ENCODE measurements at regions not wholly inside any gene's neighbourhood (a gene's known extent, or its start where the extent isn't known, plus 50 kb on each side); places are given as distances from the start of the nearest gene placed in this dataset.

DNA sequence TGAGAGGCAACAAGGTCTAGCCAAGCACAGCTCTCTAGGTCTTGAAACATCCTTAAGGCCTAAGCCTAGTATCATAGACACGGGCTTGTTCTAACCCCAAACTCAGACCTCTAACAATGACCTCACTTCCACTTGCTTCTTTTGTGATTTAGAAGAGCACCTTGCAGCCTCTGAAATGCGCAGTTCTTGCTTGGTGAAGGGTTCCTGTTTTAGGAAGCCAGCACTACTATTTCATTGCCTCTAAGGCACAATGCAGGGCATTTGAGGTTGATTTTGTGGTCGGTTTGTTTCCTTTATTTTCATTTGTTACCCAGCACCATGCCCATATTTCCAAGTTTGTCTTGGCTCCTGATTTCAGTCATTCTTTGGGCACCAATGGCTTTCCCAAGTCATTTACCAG is 117.0 kb upstream of the CYP1B1 start:
- H3K79me2 ChIP-seq (replicated peaks; ENCODE audit: insufficient read depth, low read length): no peaks in the 10 kb centered on the region
- TF ChIP-seq RAD21 (conservative IDR thresholded peaks at IDR 0.05): no peak
- TF ChIP-seq SMC3 (conservative IDR thresholded peaks at IDR 0.05; ENCODE audit: poor library complexity): no peak
- no peak for TF ChIP-seq REST (IDR thresholded peaks at IDR 0.05; ENCODE audit: borderline replicate concordance)
- no peak for TF ChIP-seq MXI1 (conservative IDR thresholded peaks at IDR 0.05; ENCODE audit: poor library complexity, severe bottlenecking)
- TF ChIP-seq TAF1 (IDR thresholded peaks at IDR 0.05; ENCODE audit: low read depth): no peak
- TF ChIP-seq CTCF (IDR thresholded peaks at IDR 0.05; ENCODE audit: poor library complexity, severe bottlenecking): no peak

GRCh38 chr2:38192046-38192445 is 116.1 kb upstream of the CYP1B1 start:
- Histone ChIP-seq H3K9me3 (ENCODE audit: low read length) (no peaks in the 10 kb centered on the region), H3F3A (ENCODE audit: insufficient read depth, low read length, poor library complexity, severe bottlenecking) (no peaks in the 10 kb centered on the region), H3K27ac (ENCODE audit: low read length) (no peak overlapping the region)

More for the DNA sequence above, 117.0 kb upstream of the CYP1B1 start:
- no peak overlapping the region for H3K4me3 ChIP-seq (ENCODE audit: low read length)
- H3K9me2 ChIP-seq (ENCODE audit: insufficient read depth, low read length): no peaks in the 10 kb centered on the region
- no peaks in the 10 kb centered on the region for H3K9me3 ChIP-seq (ENCODE audit: low read length)
- H3K27ac ChIP-seq (ENCODE audit: low read length): no peak overlapping the region
- H3K27me3 ChIP-seq (ENCODE audit: insufficient read depth, low read depth, low read length): no peaks in the 10 kb centered on the region
- H3F3A ChIP-seq (ENCODE audit: insufficient read depth, low read length, poor library complexity, severe bottlenecking): no peaks in the 10 kb centered on the region
- no peaks in the 10 kb centered on the region for H4K20me1 ChIP-seq (ENCODE audit: insufficient read depth)
- H3K36me3 ChIP-seq (ENCODE audit: insufficient read depth, low read length): no peaks in the 10 kb centered on the region
- no peak overlapping the region for H3K4me2 ChIP-seq (ENCODE audit: low read length)
- H2AFZ ChIP-seq (ENCODE audit: low read depth, low read length): no peak overlapping the region
- H3K9ac ChIP-seq (ENCODE audit: low read length): no peak overlapping the region

DNA sequence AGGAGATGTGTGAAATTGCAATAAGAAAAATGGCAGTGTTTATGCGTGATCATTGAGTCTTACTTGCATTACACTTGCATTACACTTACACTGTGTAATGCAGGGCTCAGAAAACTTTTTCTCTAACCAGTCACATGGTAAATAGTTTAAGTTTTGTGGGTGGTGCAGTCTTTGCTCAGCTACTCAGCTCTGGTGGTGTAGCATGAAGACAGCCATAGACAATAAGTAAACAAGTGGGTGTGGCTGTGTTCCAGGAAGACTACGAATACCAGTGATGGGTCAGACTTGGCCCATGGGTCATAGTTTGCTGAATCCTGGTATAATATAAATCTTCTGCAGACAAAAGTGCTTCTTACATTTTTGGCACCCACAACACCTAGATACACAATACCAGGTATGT is 115.6 kb upstream of the CYP1B1 start:
- no peaks in the 10 kb centered on the region for H3F3A ChIP-seq (ENCODE audit: insufficient read depth, low read length, poor library complexity, severe bottlenecking)
- TF ChIP-seq TAF1 (IDR thresholded peaks at IDR 0.05; ENCODE audit: low read depth) (no peak), POLR2AphosphoS5 (IDR thresholded peaks at IDR 0.05) (no peak), CTCF (IDR thresholded peaks at IDR 0.05; ENCODE audit: poor library complexity, severe bottlenecking) (no peak), EP300 (conservative IDR thresholded peaks at IDR 0.05; ENCODE audit: poor library complexity, severe bottlenecking) (no peak), REST (IDR thresholded peaks at IDR 0.05; ENCODE audit: borderline replicate concordance) (no peak), EZH2 (IDR thresholded peaks at IDR 0.05; ENCODE audit: borderline replicate concordance, insufficient read depth, low read length, poor library complexity, severe bottlenecking) (no peak), RAD21 (conservative IDR thresholded peaks at IDR 0.05) (no peak), MXI1 (conservative IDR thresholded peaks at IDR 0.05; ENCODE audit: poor library complexity, severe bottlenecking) (no peak), SMC3 (conservative IDR thresholded peaks at IDR 0.05; ENCODE audit: poor library complexity) (no peak)
- H3K27me3 ChIP-seq (ENCODE audit: insufficient read depth, low read depth, low read length): no peaks in the 10 kb centered on the region
- H2AFZ ChIP-seq (ENCODE audit: low read depth, low read length): no peak overlapping the region
- no peak overlapping the region for H3K9ac ChIP-seq (ENCODE audit: low read length)
- H3K79me2 ChIP-seq (replicated peaks; ENCODE audit: insufficient read depth, low read length): no peaks in the 10 kb centered on the region
- H3K9me3 ChIP-seq (ENCODE audit: low read length): no peaks in the 10 kb centered on the region
- no peaks in the 10 kb centered on the region for H4K20me1 ChIP-seq (ENCODE audit: insufficient read depth)
- no peaks in the 10 kb centered on the region for H3K9me2 ChIP-seq (ENCODE audit: insufficient read depth, low read length)
- no peak overlapping the region for H3K4me2 ChIP-seq (ENCODE audit: low read length)
- H3K4me3 ChIP-seq (ENCODE audit: low read length): no peak overlapping the region
- no peak overlapping the region for H3K27ac ChIP-seq (ENCODE audit: low read length)
- no peaks in the 10 kb centered on the region for H3K36me3 ChIP-seq (ENCODE audit: insufficient read depth, low read length)

More at GRCh38 chr2:38192046-38192445, 116.1 kb upstream of the CYP1B1 start:
- Histone ChIP-seq H3K36me3 (ENCODE audit: insufficient read depth, low read length) (no peaks in the 10 kb centered on the region), H4K20me1 (ENCODE audit: insufficient read depth) (no peaks in the 10 kb centered on the region), H3K27me3 (ENCODE audit: insufficient read depth, low read depth, low read length) (no peaks in the 10 kb centered on the region), H3K79me2 (replicated peaks; ENCODE audit: insufficient read depth, low read length) (no peaks in the 10 kb centered on the region), H3K9ac (ENCODE audit: low read length) (no peak overlapping the region), H2AFZ (ENCODE audit: low read depth, low read length) (no peak overlapping the region), H3K4me2 (ENCODE audit: low read length) (no peak overlapping the region), H3K4me3 (ENCODE audit: low read length) (no peak overlapping the region), H3K9me2 (ENCODE audit: insufficient read depth, low read length) (no peaks in the 10 kb centered on the region)
- no peak for TF ChIP-seq EP300 (conservative IDR thresholded peaks at IDR 0.05; ENCODE audit: poor library complexity, severe bottlenecking)
